DOHH2 (cell line): ENCODE measurements at regions not wholly inside any gene's neighbourhood (a gene's known extent, or its start where the extent isn't known, plus 50 kb on each side); places are given as distances from the start of the nearest gene placed in this dataset.

Experiments
- H3F3A ChIP-seq: fragments of 200-600 bp; sonication (generic), shearing (Covaris generic); 2 replicates; pipeline ENCODE4 v1.6.0; 2016; ENCODE audit warnings: antibody characterized with exemption, mild to moderate bottlenecking; ENCODE audit not compliant: control insufficient read depth, insufficient read depth
- H3K27ac ChIP-seq: fragments of 200-600 bp; sonication (generic); 2 replicates; pipeline ENCODE4 v1.5.1; 2014; ENCODE audit warnings: low read depth, mild to moderate bottlenecking, low read length, moderate library complexity
- H3K27me3 ChIP-seq: fragments of 200-600 bp; sonication (generic); 2 replicates; pipeline ENCODE4 v1.6.1; 2014; ENCODE audit warnings: mild to moderate bottlenecking, low read length, mixed read lengths; ENCODE audit not compliant: control insufficient read depth
- H3K36me3 ChIP-seq: fragments of 200-600 bp; sonication (generic); 2 replicates; pipeline ENCODE4 v1.6.1; 2014; ENCODE audit warnings: mild to moderate bottlenecking, low read length, moderate library complexity, mixed read lengths; ENCODE audit not compliant: control insufficient read depth
- H3K4me1 ChIP-seq: fragments of 200-600 bp; sonication (generic); 2 replicates; pipeline ENCODE4 v1.6.1; 2014; ENCODE audit warnings: mild to moderate bottlenecking, low read length, mixed read lengths; ENCODE audit not compliant: control insufficient read depth
- H3K4me2 ChIP-seq: fragments of 200-600 bp; sonication (generic); 2 replicates; pipeline ENCODE4 v1.6.0; 2014; ENCODE audit warnings: mild to moderate bottlenecking, low read length, moderate library complexity
- H3K4me3 ChIP-seq: fragments of 200-600 bp; sonication (generic); 2 replicates; pipeline ENCODE4 v1.5.1; 2014; ENCODE audit warnings: mild to moderate bottlenecking, low read length, mixed read lengths
- H3K79me2 ChIP-seq: fragments of 200-600 bp; sonication (generic); 2 replicates; pipeline ENCODE4 v1.6.1; 2014; ENCODE audit warnings: mild to moderate bottlenecking, low read length, mixed read lengths; ENCODE audit not compliant: control insufficient read depth
- H3K9me2 ChIP-seq: fragments of 200-600 bp; sonication (generic); replicated peaks from 2 replicates; pipeline ENCODE4 v1.6.1; 2014; ENCODE audit warnings: mild to moderate bottlenecking, low read length, mixed read lengths; ENCODE audit not compliant: control insufficient read depth
- H3K9me3 ChIP-seq: fragments of 200-600 bp; sonication (generic); 2 replicates; pipeline ENCODE4 v1.6.1; 2014; ENCODE audit warnings: antibody characterized with exemption, low read length, mixed read lengths; ENCODE audit not compliant: control insufficient read depth, insufficient read depth
- H4K20me1 ChIP-seq: fragments of 200-600 bp; sonication (generic); 2 replicates; pipeline ENCODE4 v1.6.0; 2014; ENCODE audit warnings: low read depth, mild to moderate bottlenecking, antibody characterized with exemption, low read length, moderate library complexity; ENCODE audit not compliant: control insufficient read depth, insufficient read depth
- EZH2phosphoT487 ChIP-seq: fragments of 200-600 bp; sonication (generic); IDR thresholded peaks from 2 replicates; pipeline ENCODE4 v1.6.1; 2017; ENCODE audit warnings: borderline replicate concordance, mild to moderate bottlenecking, antibody characterized with exemption, low read length, moderate library complexity, mixed read lengths
- TF ChIP-seq, protein P1 (sequence below): fragments of 200-600 bp; sonication (generic); IDR thresholded peaks from one replicate; pipeline ENCODE4 v1.5.1; 2014; ENCODE audit warnings: antibody characterized with exemption, mild to moderate bottlenecking, low read depth, low read length; ENCODE audit not compliant: poor library complexity, severe bottlenecking

GRCh38 chr11:33579101-33579500 is 121.5 kb downstream of the C11orf91 start:
- Histone ChIP-seq H3K36me3 (peaks cover 28% of the 10 kb centered on the region), H3K4me1 (no peaks in the 10 kb centered on the region), H3K9me2 (no peaks in the 10 kb centered on the region), H4K20me1 (no peaks in the 10 kb centered on the region), H3K4me2 (no peak overlapping the region), H3K4me3 (no peak overlapping the region), H3K27ac (no peak overlapping the region), H3F3A (no peaks in the 10 kb centered on the region), H3K27me3 (no peaks in the 10 kb centered on the region), H3K79me2 (no peaks in the 10 kb centered on the region), H3K9me3 (no peaks in the 10 kb centered on the region)
- TF ChIP-seq, protein P1, sequence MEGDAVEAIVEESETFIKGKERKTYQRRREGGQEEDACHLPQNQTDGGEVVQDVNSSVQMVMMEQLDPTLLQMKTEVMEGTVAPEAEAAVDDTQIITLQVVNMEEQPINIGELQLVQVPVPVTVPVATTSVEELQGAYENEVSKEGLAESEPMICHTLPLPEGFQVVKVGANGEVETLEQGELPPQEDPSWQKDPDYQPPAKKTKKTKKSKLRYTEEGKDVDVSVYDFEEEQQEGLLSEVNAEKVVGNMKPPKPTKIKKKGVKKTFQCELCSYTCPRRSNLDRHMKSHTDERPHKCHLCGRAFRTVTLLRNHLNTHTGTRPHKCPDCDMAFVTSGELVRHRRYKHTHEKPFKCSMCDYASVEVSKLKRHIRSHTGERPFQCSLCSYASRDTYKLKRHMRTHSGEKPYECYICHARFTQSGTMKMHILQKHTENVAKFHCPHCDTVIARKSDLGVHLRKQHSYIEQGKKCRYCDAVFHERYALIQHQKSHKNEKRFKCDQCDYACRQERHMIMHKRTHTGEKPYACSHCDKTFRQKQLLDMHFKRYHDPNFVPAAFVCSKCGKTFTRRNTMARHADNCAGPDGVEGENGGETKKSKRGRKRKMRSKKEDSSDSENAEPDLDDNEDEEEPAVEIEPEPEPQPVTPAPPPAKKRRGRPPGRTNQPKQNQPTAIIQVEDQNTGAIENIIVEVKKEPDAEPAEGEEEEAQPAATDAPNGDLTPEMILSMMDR: no peak
- TF ChIP-seq EZH2phosphoT487: no peak

DNA sequence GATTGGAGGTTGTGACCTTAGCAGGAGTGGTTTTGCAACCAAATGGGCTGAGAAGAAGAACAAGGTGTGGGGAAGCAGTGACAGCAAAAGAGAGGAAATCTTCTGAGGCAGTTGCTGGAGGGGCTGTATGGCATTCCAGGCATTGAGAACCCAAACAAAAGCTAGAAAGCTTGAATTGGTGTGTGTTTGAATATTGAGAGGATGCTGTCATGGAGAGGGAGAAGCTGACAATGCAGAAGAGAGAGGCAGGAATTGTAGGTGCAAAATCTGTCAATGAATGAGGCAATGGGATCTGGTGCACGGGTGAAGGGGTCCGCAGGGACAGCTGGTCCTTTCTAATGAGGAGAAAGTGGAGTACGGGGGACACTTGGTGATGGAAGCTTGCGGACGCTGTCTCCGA is 123.4 kb downstream of the C11orf91 start:
- no peak overlapping the region for H3K4me2 ChIP-seq
- H3K27me3 ChIP-seq: no peaks in the 10 kb centered on the region
- TF ChIP-seq EZH2phosphoT487: no peak
- TF ChIP-seq, protein P1: no peak
- no peaks in the 10 kb centered on the region for H3K4me1 ChIP-seq
- no peaks in the 10 kb centered on the region for H3K9me2 ChIP-seq
- no peaks in the 10 kb centered on the region for H4K20me1 ChIP-seq
- no peak overlapping the region for H3K27ac ChIP-seq
- H3K79me2 ChIP-seq: no peaks in the 10 kb centered on the region
- no peak overlapping the region for H3K4me3 ChIP-seq
- no peaks in the 10 kb centered on the region for H3K9me3 ChIP-seq
- no peaks in the 10 kb centered on the region for H3F3A ChIP-seq
- peaks cover 18% of the 10 kb centered on the region for H3K36me3 ChIP-seq

DNA sequence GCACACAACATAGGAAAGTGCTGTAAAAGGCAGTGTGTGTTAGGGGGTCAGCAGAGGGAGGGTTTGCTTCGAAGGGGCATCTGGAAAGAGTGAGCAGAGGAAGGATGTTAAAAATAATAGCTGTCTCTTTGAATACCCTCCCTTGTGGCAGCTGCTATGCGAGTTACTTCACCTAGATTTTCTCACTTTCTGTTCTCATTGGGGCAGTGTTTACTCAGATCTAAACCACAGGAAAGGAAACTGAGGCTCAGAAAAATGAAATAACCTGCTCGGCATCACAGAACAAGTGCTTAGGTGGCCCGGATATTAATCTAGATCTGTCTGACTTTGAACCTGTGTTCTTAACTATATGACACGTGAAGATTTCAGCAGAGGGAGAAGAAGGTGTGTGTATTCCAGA is 125.3 kb downstream of the C11orf91 start:
- Histone ChIP-seq H3F3A (no peaks in the 10 kb centered on the region), H3K36me3 (peaks cover 23% of the 10 kb centered on the region), H3K4me2 (no peak overlapping the region), H4K20me1 (no peaks in the 10 kb centered on the region), H3K9me3 (peaks cover 3% of the 10 kb centered on the region; the same call in 1 of the 2 replicates), H3K4me3 (no peak overlapping the region), H3K4me1 (no peaks in the 10 kb centered on the region), H3K27ac (no peak overlapping the region), H3K9me2 (no peaks in the 10 kb centered on the region), H3K27me3 (no peaks in the 10 kb centered on the region), H3K79me2 (no peaks in the 10 kb centered on the region)
- no peak for TF ChIP-seq EZH2phosphoT487
- TF ChIP-seq, protein P1: no peak
